Motor neuron (in vitro differentiated cells): ENCODE measurements at regions not wholly inside any gene's neighbourhood (a gene's known extent, or its start where the extent isn't known, plus 50 kb on each side); places are given as distances from the start of the nearest gene placed in this dataset.

Source experiments
- ATAC-seq, 8 experiments: fragments of 200-7000 bp; cut with Tn5 transposase; replicated peaks in 6 of 8; 2 replicates each; pipeline ENCODE4 v1.8.0; 2021; ENCODE audit warnings: mild to moderate bottlenecking in 8 of 8, moderate library complexity in 8 of 8
- H3K27ac ChIP-seq, 2 donors: fragments of 250-450 bp; sonication (Bioruptor Pico); 2 replicates each; pipeline ENCODE4 v1.9.0; 2021; ENCODE audit warnings: antibody characterized with exemption in 2 of 2, mild to moderate bottlenecking in 2 of 2, moderate library complexity in 1 of 2
- H3K4me1 ChIP-seq, 2 donors: fragments of 250-450 bp; sonication (Bioruptor Pico); replicated peaks in 1 of 2; 2 replicates each; pipeline ENCODE4 v1.6.1; 2021; ENCODE audit warnings: antibody characterized with exemption in 2 of 2, mild to moderate bottlenecking in 2 of 2, moderate library complexity in 1 of 2
- H3K4me3 ChIP-seq, 5 donors: fragments of 250-450 bp; sonication (Bioruptor Pico); 2 replicates each; pipeline ENCODE4 v1.9.0; 2021; ENCODE audit warnings: antibody characterized with exemption in 5 of 5, mild to moderate bottlenecking in 5 of 5, moderate library complexity in 4 of 5
- WGBS, 10 experiments: fragments of 450-650 bp; shearing (Covaris generic); methylation state at CpG; one replicate each; pipeline ENCODE4 v1.0.0; 2022; 5-methylcytosine and 5-hydroxymethylcytosine counted together
- in situ Hi-C, 9 experiments: fragments of 400-800 bp; cut with MboI; loops; one replicate each; pipeline ENCODE4 v1.15.0; 2021; ENCODE audit warnings: low sequenced_read_pairs in 9 of 9, low pct_unique_long_range_greater_than_20kb in 2 of 9; ENCODE audit not compliant: unreplicated experiment in 9 of 9

DNA sequence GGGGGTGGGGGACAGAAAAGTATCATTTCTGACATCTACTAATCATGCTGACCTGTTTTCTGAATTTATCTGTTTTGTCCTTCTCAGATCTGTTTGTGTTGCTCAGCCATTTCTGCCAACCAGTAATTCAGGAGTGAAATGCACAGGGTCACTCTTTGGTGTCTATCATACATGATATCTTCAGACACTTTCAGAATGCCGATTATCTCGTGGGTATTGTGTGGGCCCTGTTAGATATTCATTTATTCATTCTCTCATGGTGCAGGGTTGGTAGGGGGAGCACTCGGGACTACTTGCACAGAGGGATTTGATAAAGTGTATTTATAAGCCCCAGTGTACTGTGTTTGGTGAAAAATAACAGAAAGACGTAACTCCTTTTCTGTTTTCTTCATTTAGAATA is 101.2 kb upstream of the CITED2 start:
- Histone ChIP-seq H3K4me1 (peaks cover 38 to 44% of the 10 kb centered on the region in 2 donors), H3K27ac (peak overlapping the region; percentile 38 to 76), H3K4me3 (no peak overlapping the region)
- 6 to 100% (median 42%) methylated on average over 1 to 4 of the region's 4 CpGs; no CpG with 5 or more reads in 2 of the 10 experiments for WGBS, 10 experiments
- in situ Hi-C loops = no loop called here
- ATAC-seq = peak in 5 of 8 experiments; percentile 65 to 76 (median 71)

- WGBS, 10 experiments = 0 to 62% (median 40%) methylated on average over 1 to 5 of the region's 5 CpGs; no CpG with 5 or more reads in 1 of the 10 experiments
- in situ Hi-C loops = no loop called here
- no peak overlapping the region for H3K4me3 ChIP-seq
- peak in 5 of 8 experiments; percentile 18 to 35 (median 29) for ATAC-seq
- H3K4me1 ChIP-seq = peaks cover 38 to 44% of the 10 kb centered on the region in 2 donors
- peak overlapping the region; percentile 38 to 76 for H3K27ac ChIP-seq
These were observed 100.8 kb upstream of the CITED2 start for GRCh38 chr6:139475241-139475640.

GRCh38 chr6:139474145-139475108 is 100.0 kb upstream of the CITED2 start:
- Histone ChIP-seq H3K4me1 (peaks cover 38 to 44% of the 10 kb centered on the region in 2 donors), H3K27ac (peak overlapping the region; percentile 21 to 61), H3K4me3 (peak overlapping the region in 3 of 5 donors; percentile 0 to 9 (median 5))
- in situ Hi-C loops = no loop called here
- WGBS, 10 experiments = 3 to 40% (median 25%) methylated on average over 1 to 7 of the region's 7 CpGs; no CpG with 5 or more reads in 1 of the 10 experiments
- peak in 6 of 8 experiments; percentile 29 to 68 (median 61) for ATAC-seq

- no peak for ATAC-seq
- Histone ChIP-seq H3K4me3 (no peak overlapping the region), H3K27ac (peak overlapping the region in 1 of 2 donors; percentile 61), H3K4me1 (peaks cover 38 to 44% of the 10 kb centered on the region in 2 donors)
- WGBS, 10 experiments = 0 to 72% (median 31%) methylated on average over 1 to 2 of the region's 2 CpGs; no CpG with 5 or more reads in 3 of the 10 experiments
- in situ Hi-C loops = no loop called here
These were observed 99.3 kb upstream of the CITED2 start for GRCh38 chr6:139473731-139474130.

- peak in 7 of 8 experiments; percentile 22 to 87 (median 53) for ATAC-seq
- in situ Hi-C loops = no loop called here
- Histone ChIP-seq H3K4me1 (peaks cover 42 to 49% of the 10 kb centered on the region in 2 donors), H3K27ac (peak overlapping the region in 1 of 2 donors; percentile 49), H3K4me3 (no peak overlapping the region)
- 15 to 100% (median 47%) methylated on average over 1 to 13 of the region's 14 CpGs; no CpG with 5 or more reads in 1 of the 10 experiments for WGBS, 10 experiments
These were observed 98.8 kb upstream of the CITED2 start for GRCh38 chr6:139473231-139473701.

GRCh38 chr6:139472351-139473015 is 98.0 kb upstream of the CITED2 start:
- H3K27ac ChIP-seq = no peak overlapping the region
- in situ Hi-C loops = no loop called here
- peaks cover 46 to 53% of the 10 kb centered on the region in 2 donors for H3K4me1 ChIP-seq
- no peak overlapping the region for H3K4me3 ChIP-seq
- 45 to 100% (median 82%) methylated on average over 1 to 12 of the region's 12 CpGs for WGBS, 10 experiments
- no peak for ATAC-seq

- in situ Hi-C loops = no loop called here
- H3K4me3 ChIP-seq = no peak overlapping the region
- WGBS, 10 experiments = 0 to 100% (median 96%) methylated on average over 1 to 8 of the region's 8 CpGs
- peaks cover 40 to 42% of the 10 kb centered on the region in 2 donors for H3K4me1 ChIP-seq
- ATAC-seq = no peak
- H3K27ac ChIP-seq = no peak overlapping the region
These were observed 96.5 kb upstream of the CITED2 start for GRCh38 chr6:139470997-139471396.

DNA sequence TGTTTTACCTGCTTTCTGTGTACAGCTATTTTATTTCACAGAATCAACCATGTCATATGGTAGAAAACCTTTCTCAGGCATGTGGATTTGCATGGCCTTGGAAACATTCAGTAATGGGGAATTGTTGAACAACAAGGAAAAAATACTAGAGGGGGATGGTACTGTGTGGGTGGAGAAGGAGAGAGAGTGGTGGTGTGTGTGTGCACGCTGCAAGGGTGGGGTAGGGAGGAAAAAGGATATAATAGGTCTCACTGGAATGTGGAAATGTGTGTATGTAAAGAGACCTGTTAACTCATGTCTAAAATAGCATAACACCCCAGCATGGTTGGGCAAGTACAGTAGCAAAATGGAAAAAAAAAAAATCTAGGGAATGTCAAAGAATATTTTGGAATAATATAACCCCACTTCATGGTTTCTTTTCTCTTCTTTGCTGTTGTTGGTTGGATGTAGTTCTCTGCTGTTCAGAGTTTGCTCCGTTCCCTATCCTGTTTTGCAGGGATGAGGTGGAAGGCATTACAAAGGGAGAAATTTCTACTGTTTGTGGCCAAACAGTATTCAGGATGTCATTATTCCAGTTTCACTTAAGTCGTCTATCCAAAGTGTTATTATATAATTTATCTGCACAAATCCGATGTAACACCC is 93.9 kb upstream of the CITED2 start:
- ATAC-seq = peak; percentile 14 to 96 (median 59)
- H3K4me1 ChIP-seq = peaks cover 15% of the 10 kb centered on the region in 2 donors
- 7 to 100% (median 54%) methylated on average over 1 to 4 of the region's 4 CpGs; no CpG with 5 or more reads in 1 of the 10 experiments for WGBS, 10 experiments
- in situ Hi-C loops = no loop called here
- no peak overlapping the region for H3K27ac ChIP-seq
- H3K4me3 ChIP-seq = no peak overlapping the region

DNA sequence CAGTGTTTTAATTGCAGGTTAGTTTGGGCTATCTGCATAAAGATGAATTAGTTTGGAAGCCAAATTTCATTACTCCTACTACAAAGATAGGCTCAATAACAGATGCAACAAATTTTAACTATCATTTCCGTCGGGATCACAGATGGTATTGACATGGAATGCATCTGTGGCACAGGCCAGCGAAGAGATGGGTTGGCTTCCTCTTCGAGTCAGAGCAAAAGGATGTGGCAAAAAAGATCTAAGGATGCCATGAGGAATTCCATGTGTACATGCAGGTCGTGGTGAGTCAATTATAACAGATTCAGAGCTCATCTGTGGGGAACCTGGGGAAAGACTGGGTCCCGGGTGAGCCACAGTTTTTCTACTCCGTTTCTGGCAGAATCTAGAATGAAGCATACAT is 83.0 kb upstream of the CITED2 start:
- H3K4me3 ChIP-seq = no peak overlapping the region
- ATAC-seq = no peak
- no peak overlapping the region for H3K27ac ChIP-seq
- in situ Hi-C loops = no loop called here
- H3K4me1 ChIP-seq = no peaks in the 10 kb centered on the region
- WGBS, 10 experiments = 0 to 100% (median 86%) methylated on average over 1 to 7 of the region's 7 CpGs

DNA sequence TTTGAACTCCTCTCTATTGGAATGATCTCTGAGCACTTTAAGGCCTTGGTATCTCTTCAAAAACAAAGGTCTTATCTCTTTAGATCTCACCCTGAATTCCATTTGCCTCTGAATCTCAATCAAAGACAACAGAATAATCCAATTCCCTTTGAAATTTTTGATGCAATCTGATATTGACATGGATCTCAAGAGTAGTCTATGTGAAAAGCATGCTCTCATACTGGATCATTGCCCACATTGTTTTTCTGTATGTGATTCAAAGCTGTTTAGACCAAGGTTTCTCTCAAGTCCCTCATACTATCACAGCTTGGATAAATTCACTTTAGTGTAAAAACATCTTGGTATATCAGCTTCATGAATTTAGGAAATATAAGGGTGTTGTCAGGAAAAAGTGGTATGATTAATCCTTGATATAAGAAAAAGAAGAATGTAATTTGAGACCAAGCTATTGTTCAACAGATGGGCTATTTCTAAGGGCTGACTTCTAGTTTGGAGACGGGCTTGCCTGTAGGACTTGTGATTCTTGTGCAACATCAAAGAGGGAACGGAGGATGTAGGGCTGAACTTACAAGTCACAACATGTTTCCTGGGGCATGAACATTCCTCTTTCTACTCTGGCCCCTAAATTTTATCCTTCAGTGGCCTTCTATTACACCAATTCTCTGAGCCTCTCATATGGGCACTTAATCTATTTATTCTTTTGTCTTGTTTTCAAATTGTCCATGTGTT is 77.9 kb upstream of the CITED2 start:
- H3K4me1 ChIP-seq = peaks cover 4 to 7% of the 10 kb centered on the region in 2 donors
- no peak overlapping the region for H3K4me3 ChIP-seq
- in situ Hi-C loops = no loop called here
- H3K27ac ChIP-seq = no peak overlapping the region
- ATAC-seq = peak in 2 of 8 experiments; percentile 46 to 87
- WGBS, 10 experiments = 33 to 100% (median 50%) methylated on average over 1 to 2 of the region's 2 CpGs; no CpG with 5 or more reads in 3 of the 10 experiments

- H3K4me3 ChIP-seq = no peak overlapping the region
- no peak overlapping the region for H3K27ac ChIP-seq
- in situ Hi-C loops = no loop called here
- peaks cover 4 to 7% of the 10 kb centered on the region in 2 donors for H3K4me1 ChIP-seq
- no peak for ATAC-seq
These were observed 75.2 kb upstream of the CITED2 start for GRCh38 chr6:139449611-139450000.

DNA sequence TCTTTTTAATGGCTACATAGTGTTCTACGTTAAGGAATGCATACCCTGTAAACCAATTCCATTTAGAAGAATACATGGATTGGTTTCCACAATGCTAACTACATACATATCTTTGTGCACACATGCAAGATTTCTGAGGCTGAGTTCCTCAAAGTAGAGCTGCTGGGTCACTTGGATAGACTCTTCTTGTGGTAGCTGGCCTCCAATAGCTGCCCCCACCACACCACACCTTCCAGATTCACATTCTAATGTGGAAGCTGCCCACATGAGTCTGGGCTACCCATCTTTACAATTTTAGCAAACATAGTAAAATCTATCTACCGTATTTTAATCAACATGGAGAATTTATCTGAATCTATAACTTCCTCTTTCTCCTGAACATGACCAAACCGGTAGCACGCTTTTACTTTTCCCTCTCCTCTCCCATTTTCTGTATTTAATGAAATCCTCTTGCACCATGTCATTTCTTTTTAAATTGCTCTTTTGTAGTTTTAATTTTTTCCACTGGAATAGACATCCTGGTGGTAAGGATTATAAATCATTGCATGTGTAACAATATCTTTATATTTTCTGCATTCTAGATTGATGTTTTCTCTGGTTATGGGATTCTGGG is 74.7 kb upstream of the CITED2 start:
- H3K27ac ChIP-seq = no peak overlapping the region

More for the DNA sequence above, 74.7 kb upstream of the CITED2 start:
- no peak for ATAC-seq
- in situ Hi-C loops = no loop called here
- 83 to 100% (median 95%) methylated on average over 2 to 4 of the region's 4 CpGs; no CpG with 5 or more reads in 2 of the 10 experiments for WGBS, 10 experiments
- peaks cover 4 to 7% of the 10 kb centered on the region in 2 donors for H3K4me1 ChIP-seq
- no peak overlapping the region for H3K4me3 ChIP-seq
